ENCODE measurements at regions not wholly inside any gene's neighbourhood (a gene's known extent, or its start where the extent isn't known, plus 50 kb on each side); places are given as distances from the start of the nearest gene placed in this dataset.

DNA sequence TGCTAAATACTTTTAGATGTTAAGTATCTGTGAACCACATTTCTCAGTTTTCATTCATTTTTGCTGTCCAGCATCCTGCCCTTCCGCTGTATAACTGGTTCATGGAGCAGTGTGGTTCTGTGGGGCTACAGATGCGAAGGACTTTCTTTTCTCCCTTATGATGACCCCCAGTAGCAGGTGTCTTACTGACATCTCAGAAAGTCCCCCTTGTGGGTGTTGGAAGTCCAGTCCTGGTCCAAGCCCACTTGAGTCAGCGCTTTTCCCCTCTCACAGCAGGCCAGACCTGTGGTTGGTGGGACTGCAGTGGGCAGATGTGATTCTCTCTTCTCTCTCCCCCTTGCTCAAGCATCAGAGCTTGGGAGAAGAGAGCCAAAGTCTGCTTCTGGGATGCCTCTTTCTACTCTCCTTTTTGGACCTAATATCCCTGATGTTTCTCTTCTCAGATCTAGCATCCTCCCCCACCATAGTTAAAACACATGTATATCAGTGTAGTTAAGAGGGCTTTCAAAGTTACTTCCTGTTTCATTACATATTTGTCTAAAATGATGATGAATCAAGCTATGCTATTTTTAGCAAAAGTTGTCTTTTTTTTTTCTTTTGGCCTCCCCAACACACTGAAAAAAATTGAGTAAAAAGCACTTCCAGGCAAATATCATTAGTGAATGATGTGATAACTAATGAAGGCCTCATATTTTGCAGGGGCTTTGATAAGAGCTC is 119.5 kb upstream of the ZNF618 start:
- CTCF ChIA-PET (ENCODE audit: partially characterized antibody) = no interaction called here
- H3K4me3 Mint-ChIP-seq = no peak overlapping the region
- POLR2A ChIA-PET (ENCODE audit: partially characterized antibody) = no interaction called here
- H3K36me3 Mint-ChIP-seq = peaks cover 2 to 3% of the 10 kb centered on the region in 2 donors
- no peak for DNase-seq
- H3K4me3 ChIP-seq (ENCODE audit: low read length in 2 of 2) = no peak overlapping the region
- no peak overlapping the region for H3K27ac ChIP-seq (ENCODE audit: low read depth, low read length)
- intact Hi-C loops (cut with micrococcal nuclease) = no loop called here
- H3K4me1 Mint-ChIP-seq = no peaks in the 10 kb centered on the region
- H3K36me3 ChIP-seq (ENCODE audit: insufficient read depth, low read length) = no peaks in the 10 kb centered on the region
- H3K9me3 Mint-ChIP-seq = peaks cover 0 to 14% (median 9%) of the 10 kb centered on the region in 8 donors
- no peaks in the 10 kb centered on the region for H3K9me3 ChIP-seq (ENCODE audit: control insufficient read depth in 1 of 2, low read length in 2 of 2)
- H3K27me3 Mint-ChIP-seq = peaks cover 22 to 35% of the 10 kb centered on the region in 2 donors
- H3K4me1 ChIP-seq (ENCODE audit: insufficient read depth, low read length) = no peaks in the 10 kb centered on the region
- H3K27ac Mint-ChIP-seq = no peak overlapping the region
- peaks cover 6% of the 10 kb centered on the region for H3K27me3 ChIP-seq (ENCODE audit: insufficient read depth, low read length)

- ChIA-PET POLR2A (ENCODE audit: partially characterized antibody) (no interaction called here), CTCF (ENCODE audit: partially characterized antibody) (no interaction called here)
- Histone ChIP-seq H3K4me3 (ENCODE audit: low read length in 2 of 2) (no peak overlapping the region), H3K36me3 (ENCODE audit: insufficient read depth, low read length) (no peaks in the 10 kb centered on the region), H3K4me1 (ENCODE audit: insufficient read depth, low read length) (no peaks in the 10 kb centered on the region), H3K27me3 (ENCODE audit: insufficient read depth, low read length) (peaks cover 6% of the 10 kb centered on the region), H3K27ac (ENCODE audit: low read depth, low read length) (no peak overlapping the region), H3K9me3 (ENCODE audit: control insufficient read depth in 1 of 2, low read length in 2 of 2) (no peaks in the 10 kb centered on the region)
- Mint-ChIP-seq H3K4me1 (no peaks in the 10 kb centered on the region), H3K27me3 (peaks cover 21 to 23% of the 10 kb centered on the region in 2 donors), H3K4me3 (no peak overlapping the region), H3K9me3 (peaks cover 0 to 25% (median 17%) of the 10 kb centered on the region in 8 donors), H3K27ac (peak overlapping the region in 1 of 7 donors; percentile 34), H3K36me3 (peaks cover 2 to 3% of the 10 kb centered on the region in 2 donors)
- intact Hi-C loops (cut with micrococcal nuclease) = no loop called here
- no peak for DNase-seq
Measured at GRCh38 chr9:113763429-113763828, 112.7 kb upstream of the ZNF618 start.

DNA sequence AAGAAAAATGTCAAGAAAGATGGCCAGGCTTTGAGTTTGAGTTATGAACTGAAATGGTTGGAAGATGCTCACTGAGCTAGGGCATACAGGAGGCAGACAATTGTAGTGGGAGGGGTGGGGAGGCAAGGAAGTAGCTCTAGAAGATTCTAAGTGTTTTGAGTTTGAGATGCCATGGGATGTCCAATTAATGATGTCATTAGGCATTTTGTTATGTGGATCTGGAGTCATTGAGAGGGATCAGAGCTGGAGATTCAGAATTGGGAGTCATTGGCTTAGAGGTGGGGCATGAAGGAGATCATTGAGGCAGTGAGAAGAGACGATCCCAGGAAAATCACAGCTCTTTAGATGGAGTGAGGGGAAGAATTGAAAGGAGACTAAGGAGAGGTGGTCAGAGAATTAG is 111.5 kb upstream of the ZNF618 start:
- Mint-ChIP-seq H3K4me3 (no peak overlapping the region), H3K27ac (no peak overlapping the region), H3K36me3 (peaks cover 0 to under 1% of the 10 kb centered on the region in 2 donors), H3K9me3 (peaks cover 3 to 19% (median 13%) of the 10 kb centered on the region in 8 donors), H3K4me1 (no peaks in the 10 kb centered on the region), H3K27me3 (peaks cover 20 to 27% of the 10 kb centered on the region in 2 donors)
- no peaks in the 10 kb centered on the region for H3K4me1 ChIP-seq (ENCODE audit: insufficient read depth, low read length)
- H3K4me3 ChIP-seq (ENCODE audit: low read length in 2 of 2) = no peak overlapping the region
- no peaks in the 10 kb centered on the region for H3K36me3 ChIP-seq (ENCODE audit: insufficient read depth, low read length)
- ChIA-PET CTCF (ENCODE audit: partially characterized antibody) (no interaction called here), POLR2A (ENCODE audit: partially characterized antibody) (no interaction called here)
- H3K27me3 ChIP-seq (ENCODE audit: insufficient read depth, low read length) = no peaks in the 10 kb centered on the region
- DNase-seq = no peak
- intact Hi-C loops (cut with micrococcal nuclease) = no loop called here
- no peaks in the 10 kb centered on the region for H3K9me3 ChIP-seq (ENCODE audit: control insufficient read depth in 1 of 2, low read length in 2 of 2)
- H3K27ac ChIP-seq (ENCODE audit: low read depth, low read length) = no peak overlapping the region

DNA sequence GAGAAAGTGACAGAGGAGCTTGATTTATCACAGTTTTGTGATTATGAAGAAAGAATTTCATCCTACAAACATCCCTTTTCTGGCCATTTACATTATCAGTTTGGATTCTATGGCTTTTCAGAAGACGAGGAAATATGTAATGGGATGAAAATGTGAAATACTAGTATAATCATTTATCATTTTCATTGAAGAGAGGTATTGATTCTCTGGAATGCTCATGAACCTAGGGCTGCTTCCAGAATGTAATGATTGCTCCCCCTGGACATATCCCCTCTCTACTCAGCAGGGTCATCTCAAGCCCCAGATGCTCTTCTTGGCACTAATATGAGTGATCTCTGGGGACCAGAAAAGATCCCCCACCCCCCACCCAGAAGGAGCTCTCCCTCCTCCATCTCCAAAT is 106.7 kb upstream of the ZNF618 start:
- POLR2A ChIA-PET (ENCODE audit: partially characterized antibody) = interaction anchor here (0.6 kb wide), 1 partner anchor 12 kb away, joined by 4 read pairs; no protein-coding TSS in a partner anchor

DNA sequence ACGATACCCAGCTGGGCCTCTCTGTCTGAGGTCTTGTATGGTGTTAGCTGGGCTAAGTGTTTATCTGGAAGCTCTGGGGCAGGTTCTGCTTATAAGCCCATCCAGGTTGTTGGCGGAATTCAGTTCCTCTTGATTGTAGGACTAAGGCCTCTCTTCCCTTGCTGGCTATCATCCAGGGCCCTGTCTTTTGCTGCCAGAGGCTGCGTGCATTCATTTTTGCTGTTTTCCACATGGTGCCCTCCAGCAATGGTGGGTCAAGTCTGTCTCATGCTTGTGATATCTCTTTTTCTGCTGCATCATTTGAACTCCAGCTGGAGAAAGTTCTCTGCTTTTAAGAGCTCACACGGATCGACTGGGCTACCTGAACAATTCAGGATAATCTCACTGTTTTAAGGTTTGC is 105.7 kb upstream of the ZNF618 start:
- Histone ChIP-seq H3K36me3 (ENCODE audit: insufficient read depth, low read length) (no peaks in the 10 kb centered on the region), H3K27me3 (ENCODE audit: insufficient read depth, low read length) (no peaks in the 10 kb centered on the region), H3K4me1 (ENCODE audit: insufficient read depth, low read length) (no peaks in the 10 kb centered on the region), H3K27ac (ENCODE audit: low read depth, low read length) (no peak overlapping the region), H3K4me3 (ENCODE audit: low read length in 2 of 2) (no peak overlapping the region), H3K9me3 (ENCODE audit: control insufficient read depth in 1 of 2, low read length in 2 of 2) (no peaks in the 10 kb centered on the region)
- intact Hi-C loops (cut with micrococcal nuclease) = no loop called here
- peaks cover 12 to 21% of the 10 kb centered on the region in 2 donors for H3K27me3 Mint-ChIP-seq
- POLR2A ChIA-PET (ENCODE audit: partially characterized antibody) = no interaction called here
- CTCF ChIA-PET (ENCODE audit: partially characterized antibody) = interaction anchor here (0.7 kb wide), 1 partner anchor 88 kb away, joined by 4 read pairs; no protein-coding TSS in a partner anchor
- no peaks in the 10 kb centered on the region for H3K4me1 Mint-ChIP-seq
- no peaks in the 10 kb centered on the region for H3K36me3 Mint-ChIP-seq
- H3K27ac Mint-ChIP-seq = no peak overlapping the region
- no peak for DNase-seq
- peaks cover 3 to 16% (median 9%) of the 10 kb centered on the region in 8 donors for H3K9me3 Mint-ChIP-seq
- H3K4me3 Mint-ChIP-seq = no peak overlapping the region

More for the DNA sequence above, 106.7 kb upstream of the ZNF618 start:
- Histone ChIP-seq H3K4me3 (ENCODE audit: low read length in 2 of 2) (no peak overlapping the region), H3K27me3 (ENCODE audit: insufficient read depth, low read length) (no peaks in the 10 kb centered on the region), H3K4me1 (ENCODE audit: insufficient read depth, low read length) (no peaks in the 10 kb centered on the region), H3K9me3 (ENCODE audit: control insufficient read depth in 1 of 2, low read length in 2 of 2) (no peaks in the 10 kb centered on the region), H3K27ac (ENCODE audit: low read depth, low read length) (no peak overlapping the region), H3K36me3 (ENCODE audit: insufficient read depth, low read length) (no peaks in the 10 kb centered on the region)
- Mint-ChIP-seq H3K4me1 (no peaks in the 10 kb centered on the region), H3K27me3 (peaks cover 18 to 23% of the 10 kb centered on the region in 2 donors), H3K4me3 (no peak overlapping the region), H3K27ac (no peak overlapping the region), H3K36me3 (no peaks in the 10 kb centered on the region), H3K9me3 (peaks cover 3 to 16% (median 10%) of the 10 kb centered on the region in 8 donors)
- CTCF ChIA-PET (ENCODE audit: partially characterized antibody) = no interaction called here
- no peak for DNase-seq
- intact Hi-C loops (cut with micrococcal nuclease) = no loop called here

GRCh38 chr9:113771199-113771598 is 104.9 kb upstream of the ZNF618 start:
- Histone ChIP-seq H3K4me1 (ENCODE audit: insufficient read depth, low read length) (no peaks in the 10 kb centered on the region), H3K9me3 (ENCODE audit: control insufficient read depth in 1 of 2, low read length in 2 of 2) (no peaks in the 10 kb centered on the region), H3K27ac (ENCODE audit: low read depth, low read length) (no peak overlapping the region), H3K4me3 (ENCODE audit: low read length in 2 of 2) (no peak overlapping the region), H3K36me3 (ENCODE audit: insufficient read depth, low read length) (no peaks in the 10 kb centered on the region), H3K27me3 (ENCODE audit: insufficient read depth, low read length) (no peaks in the 10 kb centered on the region)
- Mint-ChIP-seq H3K4me1 (no peaks in the 10 kb centered on the region), H3K36me3 (no peaks in the 10 kb centered on the region), H3K27ac (no peak overlapping the region), H3K27me3 (peaks cover 12 to 17% of the 10 kb centered on the region in 2 donors), H3K9me3 (peaks cover 3 to 13% (median 6%) of the 10 kb centered on the region in 8 donors), H3K4me3 (no peak overlapping the region)
- intact Hi-C loops (cut with micrococcal nuclease) = no loop called here
- no peak for DNase-seq
- ChIA-PET CTCF (ENCODE audit: partially characterized antibody) (interaction anchor here (0.7 kb wide), 1 partner anchor 89 kb away, joined by 4 read pairs; no protein-coding TSS in a partner anchor), POLR2A (ENCODE audit: partially characterized antibody) (no interaction called here)

DNA sequence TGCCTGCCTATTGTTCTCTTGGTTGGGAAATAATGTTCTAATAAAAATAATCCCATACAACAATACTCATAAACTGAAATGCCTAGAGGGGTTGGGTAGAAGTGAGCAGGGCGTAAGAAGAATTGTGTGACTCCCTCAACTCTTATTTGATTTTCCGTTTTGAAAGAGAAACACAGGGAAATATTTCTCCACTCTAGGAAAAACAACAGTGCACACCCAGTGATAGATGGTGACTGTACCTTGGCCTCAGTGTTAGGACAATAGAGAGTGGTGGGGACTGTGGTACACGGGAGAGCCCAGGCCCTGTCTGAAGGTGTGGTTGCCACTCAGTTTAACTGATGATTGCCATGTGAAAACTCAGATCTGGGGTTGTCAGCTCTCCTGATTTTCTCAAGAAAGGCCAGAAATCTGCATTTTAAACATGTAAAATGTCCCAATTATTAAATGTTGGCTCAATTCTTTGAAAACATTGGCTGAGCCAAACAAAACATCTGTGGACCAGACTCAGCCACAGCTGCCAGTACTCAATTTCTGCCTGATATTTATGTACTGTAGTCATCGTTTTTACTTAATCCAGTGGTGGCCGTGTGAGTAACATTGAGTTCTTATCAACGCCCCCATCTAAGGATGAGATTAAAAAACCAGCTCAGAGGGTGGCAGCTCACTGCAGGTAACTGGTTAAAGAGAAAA is 103.8 kb upstream of the ZNF618 start:
- no peaks in the 10 kb centered on the region for H3K4me1 ChIP-seq (ENCODE audit: insufficient read depth, low read length)
- ChIA-PET CTCF (ENCODE audit: partially characterized antibody) (no interaction called here), POLR2A (ENCODE audit: partially characterized antibody) (no interaction called here)
- Mint-ChIP-seq H3K9me3 (peaks cover 0 to 6% (median 2%) of the 10 kb centered on the region in 8 donors), H3K4me3 (no peak overlapping the region), H3K4me1 (no peaks in the 10 kb centered on the region), H3K36me3 (no peaks in the 10 kb centered on the region), H3K27ac (no peak overlapping the region), H3K27me3 (peaks cover 10 to 23% of the 10 kb centered on the region in 2 donors)
- no peaks in the 10 kb centered on the region for H3K27me3 ChIP-seq (ENCODE audit: insufficient read depth, low read length)
- H3K4me3 ChIP-seq (ENCODE audit: low read length in 2 of 2) = no peak overlapping the region
- no peak for DNase-seq
- intact Hi-C loops (cut with micrococcal nuclease) = no loop called here
- H3K9me3 ChIP-seq (ENCODE audit: control insufficient read depth in 1 of 2, low read length in 2 of 2) = no peaks in the 10 kb centered on the region
- H3K27ac ChIP-seq (ENCODE audit: low read depth, low read length) = no peak overlapping the region
- no peaks in the 10 kb centered on the region for H3K36me3 ChIP-seq (ENCODE audit: insufficient read depth, low read length)
